H54 (cell line): ENCODE measurements at regions not wholly inside any gene's neighbourhood (a gene's known extent, or its start where the extent isn't known, plus 50 kb on each side); places are given as distances from the start of the nearest gene placed in this dataset.

Experiments
- DNase-seq: peaks from one replicate; pipeline ENCODE4 v3.0.0; 2011; ENCODE audit warnings: low spot score, mixed read lengths; ENCODE audit not compliant: insufficient read length
- FAIRE-seq: peaks from 3 replicates; lab custom pipeline; 2011; peaks lifted over from hg19 to GRCh38; lab: Jason Lieb, UNC
- POLR2A ChIP-seq: IDR thresholded peaks from 2 replicates; pipeline ENCODE4 v1.6.1; 2011; ENCODE audit warnings: low read depth, mild to moderate bottlenecking, low read length

DNA sequence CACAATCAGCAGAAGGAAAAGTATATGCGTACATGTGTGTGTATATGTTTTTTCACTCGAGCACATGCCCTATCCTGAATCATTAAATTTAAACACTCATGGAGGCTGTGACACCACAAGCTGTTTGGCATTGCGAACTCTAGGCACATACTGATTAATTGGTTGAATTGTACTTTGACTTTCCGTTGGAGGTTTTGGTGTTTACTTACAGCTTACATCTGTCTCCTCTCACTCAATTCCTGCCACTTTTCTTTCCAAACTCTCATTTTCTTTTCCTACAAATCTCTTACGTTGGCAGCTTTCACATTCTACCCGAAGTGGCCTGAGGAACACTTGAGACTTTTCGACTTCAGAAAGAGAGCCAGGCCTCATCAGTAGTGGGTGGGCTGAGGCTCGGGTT is 434.1 kb upstream of the SEMA6D start:
- DNase-seq (no peak), FAIRE-seq (no peak)
- no peak for TF ChIP-seq POLR2A

DNA sequence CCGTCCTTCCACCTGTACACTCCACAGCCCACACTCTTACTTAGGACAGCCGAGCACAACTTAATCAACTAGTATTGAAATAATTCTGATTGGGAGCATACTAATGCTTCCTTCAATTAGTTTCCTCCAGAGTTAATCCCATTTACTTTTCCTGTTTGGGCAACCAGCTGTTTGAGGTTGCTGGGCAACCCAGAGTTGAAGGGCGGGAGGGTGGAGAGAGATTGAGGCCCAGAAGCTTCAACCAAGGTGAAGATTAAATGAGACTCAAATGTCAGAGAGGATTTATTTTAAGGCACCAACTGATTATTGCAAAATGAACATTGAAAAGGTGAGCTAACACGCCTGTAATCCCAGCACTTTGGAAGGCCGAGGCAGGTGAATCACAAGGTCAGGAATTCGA is 428.5 kb upstream of the SEMA6D start:
- FAIRE-seq (no peak), DNase-seq (no peak)
- no peak for TF ChIP-seq POLR2A

- no peak for DNase-seq
Measured at GRCh38 chr15:47289656-47290055, 427.6 kb upstream of the SEMA6D start.

GRCh38 chr15:47291767-47292166 is 425.5 kb upstream of the SEMA6D start:
- no peak for DNase-seq
- no peak for FAIRE-seq
- TF ChIP-seq POLR2A, result no peak

More at GRCh38 chr15:47289656-47290055, 427.6 kb upstream of the SEMA6D start:
- no peak for FAIRE-seq
- no peak for TF ChIP-seq POLR2A

DNA sequence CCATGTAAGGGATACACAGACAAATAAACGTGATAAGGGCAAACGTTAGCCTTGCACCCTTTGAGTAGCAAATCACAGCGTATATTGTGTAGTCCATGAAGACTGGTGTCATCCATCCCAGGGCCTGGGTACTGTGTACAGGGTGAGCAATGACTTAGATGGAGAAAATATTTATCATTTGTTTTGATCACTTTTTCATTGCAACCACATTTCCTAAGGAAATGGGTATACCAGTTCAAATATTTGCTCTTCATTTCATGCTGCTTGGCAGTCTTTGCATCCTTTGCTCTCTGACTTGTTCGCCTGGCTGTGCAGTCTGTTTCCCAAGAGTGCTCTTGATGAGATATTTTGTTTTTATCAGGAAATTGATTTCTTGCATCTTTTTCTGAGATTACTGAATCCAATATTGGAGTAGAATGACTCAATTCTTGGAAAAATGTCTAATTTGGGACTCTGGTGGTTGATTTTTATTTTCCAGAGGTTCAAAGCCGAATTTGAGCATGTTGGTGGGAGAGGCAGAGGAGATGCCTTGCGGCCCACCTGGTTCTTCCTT is 424.6 kb upstream of the SEMA6D start:
- FAIRE-seq (no peak), DNase-seq (no peak)
- no peak for TF ChIP-seq POLR2A

GRCh38 chr15:47293466-47294162 is 423.7 kb upstream of the SEMA6D start:
- no peak for DNase-seq
- no peak for FAIRE-seq
- TF ChIP-seq POLR2A, result no peak

- no peak for TF ChIP-seq POLR2A
- DNase-seq (no peak), FAIRE-seq (no peak)
Measured at GRCh38 chr15:47294765-47295259, 422.5 kb upstream of the SEMA6D start.

DNA sequence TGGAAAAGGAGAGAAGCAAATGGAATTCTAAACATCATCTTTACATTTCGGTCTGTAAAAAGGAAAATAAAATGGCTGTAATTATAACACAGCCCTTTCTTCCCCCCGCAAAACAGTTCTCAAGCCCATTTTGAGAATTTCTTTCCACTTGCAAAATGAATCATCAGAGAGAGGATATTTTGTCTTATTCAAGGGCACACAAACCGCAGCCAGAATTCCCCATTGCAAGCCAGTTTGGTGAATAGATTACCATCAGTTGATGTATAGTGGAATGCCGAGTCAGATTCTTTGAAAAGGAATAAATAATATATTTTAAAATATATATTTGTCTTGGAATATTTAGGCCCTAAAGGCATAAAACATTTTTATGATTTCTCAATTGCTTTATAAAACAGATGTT is 420.4 kb upstream of the SEMA6D start:
- DNase-seq, result no peak
- no peak for FAIRE-seq
- TF ChIP-seq POLR2A, result no peak

- no peak for FAIRE-seq
- DNase-seq, result no peak
- TF ChIP-seq POLR2A, result no peak
Measured at GRCh38 chr15:47299846-47300434, 417.4 kb upstream of the SEMA6D start.

- FAIRE-seq, result no peak
- TF ChIP-seq POLR2A, result no peak
- no peak for DNase-seq
Measured at GRCh38 chr15:47300596-47300995, 416.7 kb upstream of the SEMA6D start.

- TF ChIP-seq POLR2A, result no peak
- DNase-seq (no peak), FAIRE-seq (no peak)
Measured at GRCh38 chr15:47301481-47301880, 415.8 kb upstream of the SEMA6D start.

GRCh38 chr15:47304656-47305055 is 412.6 kb upstream of the SEMA6D start:
- DNase-seq (no peak), FAIRE-seq (no peak)
- no peak for TF ChIP-seq POLR2A

GRCh38 chr15:47312161-47312560 is 405.1 kb upstream of the SEMA6D start:
- TF ChIP-seq POLR2A, result no peak
- no peak for DNase-seq
- FAIRE-seq, result no peak
